Adrenal gland (tissue), 5 donors: ENCODE measurements at regions not wholly inside any gene's neighbourhood (a gene's known extent, or its start where the extent isn't known, plus 50 kb on each side); places are given as distances from the start of the nearest gene placed in this dataset.

Experiments used
- CTCF ChIP-seq, 6 experiments: fragments of 450-650 bp in 4 of 6; fragments of 200-600 bp in 2 of 6; sonication (generic) in 1 of 6; IDR thresholded peaks; 1 replicate in 5 of 6; 2 replicates in 1 of 6; pipeline versions ENCODE4 v1.5.1 to v1.8.0; 2016 to 2021; ENCODE audit warnings: antibody characterized with exemption in 6 of 6, mild to moderate bottlenecking in 2 of 6, moderate library complexity in 1 of 6
- POLR2A ChIP-seq, 2 donors: fragments of 450-650 bp; IDR thresholded peaks; one replicate each; pipeline ENCODE4 v1.6.1; 2017; ENCODE audit warnings: antibody characterized with exemption in 2 of 2, mild to moderate bottlenecking in 2 of 2, moderate library complexity in 1 of 2
- donor health status: DM: no; HTN: no; CAD: no.

DNA sequence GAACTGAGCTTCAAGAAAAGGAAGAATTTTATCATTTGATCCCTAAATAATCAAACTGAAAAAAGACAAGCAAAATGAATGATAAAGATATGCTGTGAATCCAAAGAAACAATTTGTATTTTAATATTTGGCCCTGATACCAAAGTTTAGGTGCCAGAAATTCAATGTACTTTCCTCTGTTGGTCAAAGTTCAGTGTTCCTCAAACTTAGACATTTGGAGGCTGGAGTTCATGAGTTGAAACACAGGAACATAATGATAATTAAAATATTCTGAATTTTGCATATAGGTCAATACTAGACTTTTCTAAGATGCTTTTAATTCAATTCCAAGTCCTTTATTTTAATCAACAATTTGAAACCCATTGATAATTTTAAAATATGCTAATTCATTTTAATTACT is 1007.7 kb upstream of the ATXN7L3B start:
- TF ChIP-seq CTCF (IDR thresholded peaks at IDR 0.05) (no peak), POLR2A (IDR thresholded peaks at IDR 0.05) (no peak)
